ENCODE measurements at regions not wholly inside any gene's neighbourhood (a gene's known extent, or its start where the extent isn't known, plus 50 kb on each side); places are given as distances from the start of the nearest gene placed in this dataset.

DNA sequence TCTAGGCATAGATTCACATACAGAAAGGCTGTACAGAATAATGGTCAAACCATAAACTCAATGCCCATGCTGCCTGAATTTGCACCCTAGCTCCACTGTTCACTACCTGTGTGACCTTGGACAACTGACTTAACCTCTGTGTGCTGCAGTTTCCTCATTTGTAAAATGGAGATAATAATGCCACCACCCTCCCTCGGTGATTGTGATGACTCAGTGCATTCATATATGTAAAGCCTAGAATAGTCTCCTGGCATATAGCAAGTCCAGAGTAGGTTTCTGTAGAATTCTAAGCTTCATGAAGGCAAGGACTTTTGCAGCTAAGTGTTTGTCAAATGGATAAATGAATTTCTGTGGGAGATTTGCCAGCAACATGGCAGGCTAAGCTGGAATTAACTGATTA is 297.8 kb upstream of the NR4A3 start:
- Histone ChIP-seq H3K4me1 (ENCODE audit: insufficient read depth) (no peaks in the 10 kb centered on the region), H3K4me3 (no peak overlapping the region), H3K27ac (no peak overlapping the region), H3K27me3 (no peaks in the 10 kb centered on the region), H3K9me3 (no peaks in the 10 kb centered on the region), H3K36me3 (no peaks in the 10 kb centered on the region)
- 80 to 88% (median 85%) methylated on average over 1 of the region's 1 CpG for WGBS, 3 donors
- no peak for DNase-seq
- intact Hi-C loops (cut with DNase I), result no loop called here
- TF ChIP-seq CTCF (IDR thresholded peaks at IDR 0.05), result no peak
- TF ChIP-seq POLR2A (IDR thresholded peaks at IDR 0.05), result no peak
- no peak for TF ChIP-seq EP300 (IDR thresholded peaks at IDR 0.05)

- TF ChIP-seq EP300 (IDR thresholded peaks at IDR 0.05) (no peak), CTCF (IDR thresholded peaks at IDR 0.05) (no peak), POLR2A (IDR thresholded peaks at IDR 0.05) (no peak)
- WGBS, 3 donors, result 86 to 89% (median 88%) methylated on average over 5 of the region's 5 CpGs
- Histone ChIP-seq H3K27ac (no peak overlapping the region), H3K9me3 (no peaks in the 10 kb centered on the region), H3K4me1 (ENCODE audit: insufficient read depth) (no peaks in the 10 kb centered on the region), H3K27me3 (no peaks in the 10 kb centered on the region), H3K4me3 (no peak overlapping the region), H3K36me3 (no peaks in the 10 kb centered on the region)
- intact Hi-C loops (cut with DNase I), result no loop called here
- no peak for DNase-seq
These were observed 290.4 kb upstream of the NR4A3 start for GRCh38 chr9:99531313-99531712.

DNA sequence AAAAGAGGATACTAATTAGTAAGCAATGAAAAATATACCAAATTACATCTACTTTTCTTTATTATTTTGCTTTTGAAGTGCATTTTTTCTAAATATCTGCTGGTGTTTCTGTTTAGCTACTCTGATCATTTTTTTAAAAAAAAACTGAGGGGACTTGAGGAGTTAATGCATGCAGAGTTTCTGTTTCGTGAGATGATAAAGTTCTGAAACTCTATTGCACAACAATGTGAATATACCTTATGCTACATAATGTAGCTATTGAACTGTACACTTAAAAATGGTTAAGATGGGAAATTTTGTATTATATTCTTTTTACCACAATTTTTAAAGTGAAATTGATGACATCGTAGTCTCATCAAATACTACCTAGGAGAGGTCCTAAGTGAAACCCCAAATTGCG is 288.3 kb upstream of the NR4A3 start:
- intact Hi-C loops (cut with DNase I), result no loop called here

DNA sequence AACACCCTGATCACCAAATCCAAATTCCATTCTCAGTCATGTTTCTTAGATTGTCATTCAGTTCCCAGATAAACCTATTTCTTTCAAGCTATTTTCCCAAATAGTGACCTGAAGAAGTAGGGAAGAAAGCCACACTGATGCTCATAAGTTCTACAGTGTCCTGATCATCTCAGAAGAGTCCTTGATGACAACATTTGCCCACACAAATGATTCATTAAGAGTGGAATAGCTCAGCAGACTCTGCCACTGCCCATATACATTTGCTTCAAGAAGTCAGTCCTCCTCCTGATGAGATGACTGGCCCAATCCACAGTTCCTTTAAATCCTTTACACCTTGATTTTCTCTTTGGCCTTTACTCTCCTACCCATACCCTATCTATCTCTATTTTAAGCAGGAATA is 283.7 kb upstream of the NR4A3 start:
- intact Hi-C loops (cut with DNase I), result no loop called here
- Histone ChIP-seq H3K27me3 (no peaks in the 10 kb centered on the region), H3K9me3 (no peaks in the 10 kb centered on the region), H3K36me3 (no peaks in the 10 kb centered on the region), H3K4me3 (no peak overlapping the region), H3K4me1 (ENCODE audit: insufficient read depth) (no peaks in the 10 kb centered on the region), H3K27ac (no peak overlapping the region)
- DNase-seq, result no peak
- TF ChIP-seq CTCF (IDR thresholded peaks at IDR 0.05), result no peak
- no peak for TF ChIP-seq POLR2A (IDR thresholded peaks at IDR 0.05)

More for the DNA sequence above, 288.3 kb upstream of the NR4A3 start:
- TF ChIP-seq EP300 (IDR thresholded peaks at IDR 0.05) (no peak), POLR2A (IDR thresholded peaks at IDR 0.05) (no peak)
- Histone ChIP-seq H3K36me3 (no peaks in the 10 kb centered on the region), H3K4me1 (ENCODE audit: insufficient read depth) (no peaks in the 10 kb centered on the region), H3K27ac (no peak overlapping the region), H3K4me3 (no peak overlapping the region), H3K27me3 (no peaks in the 10 kb centered on the region), H3K9me3 (no peaks in the 10 kb centered on the region)
- DNase-seq, result no peak
- 80 to 89% (median 81%) methylated on average over 3 of the region's 3 CpGs for WGBS, 3 donors

DNA sequence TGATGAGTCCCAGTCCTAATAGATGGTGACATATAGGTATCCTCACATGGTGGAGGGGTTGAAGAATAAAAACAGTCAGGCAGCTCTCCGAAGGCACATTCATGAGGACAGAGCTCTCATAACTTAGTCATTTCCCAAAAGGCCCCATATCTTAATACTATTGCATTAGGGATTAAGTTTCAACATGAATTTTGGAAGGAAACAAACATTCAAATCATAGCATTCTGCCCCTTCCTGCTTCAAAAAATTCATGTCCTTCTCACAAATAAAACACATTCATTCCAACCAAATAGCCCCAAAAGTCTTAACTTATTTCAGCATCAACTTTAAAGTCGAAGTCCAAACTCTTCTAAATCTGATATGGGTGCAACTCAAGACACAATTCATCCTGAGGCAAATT is 277.2 kb upstream of the NR4A3 start:
- Histone ChIP-seq H3K4me3 (no peak overlapping the region), H3K27ac (no peak overlapping the region), H3K36me3 (no peaks in the 10 kb centered on the region), H3K9me3 (no peaks in the 10 kb centered on the region), H3K27me3 (no peaks in the 10 kb centered on the region), H3K4me1 (ENCODE audit: insufficient read depth) (no peaks in the 10 kb centered on the region)
- DNase-seq, result no peak
- intact Hi-C loops (cut with DNase I), result no loop called here
- TF ChIP-seq CTCF (IDR thresholded peaks at IDR 0.05) (no peak), POLR2A (IDR thresholded peaks at IDR 0.05) (no peak), EP300 (IDR thresholded peaks at IDR 0.05) (no peak)
- 70 to 74% (median 70%) methylated on average over 2 of the region's 2 CpGs for WGBS, 3 donors
